Progenitor cell of endocrine pancreas (in vitro differentiated cells): ENCODE measurements at regions not wholly inside any gene's neighbourhood (a gene's known extent, or its start where the extent isn't known, plus 50 kb on each side); places are given as distances from the start of the nearest gene placed in this dataset.

Experiments used
- DNase-seq: peaks from one replicate; pipeline ENCODE4 v3.0.0; 2021; ENCODE audit warnings: low spot score; ENCODE audit not compliant: unreplicated experiment
- H3K27ac Mint-ChIP-seq: 2 replicates; pipeline ENCODE4 v1.8.0; 2021; ENCODE audit warnings: mild to moderate bottlenecking, moderate library complexity, mixed read lengths
- H3K27me3 Mint-ChIP-seq: 2 replicates; pipeline ENCODE4 v1.8.0; 2021; ENCODE audit warnings: mixed read lengths
- H3K36me3 Mint-ChIP-seq: 2 replicates; pipeline ENCODE4 v1.8.0; 2022; ENCODE audit warnings: mixed read lengths; ENCODE audit not compliant: insufficient read depth
- H3K4me1 Mint-ChIP-seq: 2 replicates; pipeline ENCODE4 v1.8.0; 2021; ENCODE audit warnings: low read depth, mixed read lengths
- H3K4me3 Mint-ChIP-seq: 2 replicates; pipeline ENCODE4 v1.8.0; 2021; ENCODE audit warnings: low read depth, mild to moderate bottlenecking, moderate library complexity, mixed read lengths
- H3K9me3 Mint-ChIP-seq: 2 replicates; pipeline ENCODE4 v1.8.0; 2021; ENCODE audit warnings: low read depth, mixed read lengths
- TF ChIP-seq, protein P1 (sequence below): fragments of 200-600 bp; sonication (generic); IDR thresholded peaks from one replicate; pipeline ENCODE4 v1.5.0; 2021; ENCODE audit warnings: antibody characterized with exemption, mild to moderate bottlenecking; ENCODE audit not compliant: unreplicated experiment

DNA sequence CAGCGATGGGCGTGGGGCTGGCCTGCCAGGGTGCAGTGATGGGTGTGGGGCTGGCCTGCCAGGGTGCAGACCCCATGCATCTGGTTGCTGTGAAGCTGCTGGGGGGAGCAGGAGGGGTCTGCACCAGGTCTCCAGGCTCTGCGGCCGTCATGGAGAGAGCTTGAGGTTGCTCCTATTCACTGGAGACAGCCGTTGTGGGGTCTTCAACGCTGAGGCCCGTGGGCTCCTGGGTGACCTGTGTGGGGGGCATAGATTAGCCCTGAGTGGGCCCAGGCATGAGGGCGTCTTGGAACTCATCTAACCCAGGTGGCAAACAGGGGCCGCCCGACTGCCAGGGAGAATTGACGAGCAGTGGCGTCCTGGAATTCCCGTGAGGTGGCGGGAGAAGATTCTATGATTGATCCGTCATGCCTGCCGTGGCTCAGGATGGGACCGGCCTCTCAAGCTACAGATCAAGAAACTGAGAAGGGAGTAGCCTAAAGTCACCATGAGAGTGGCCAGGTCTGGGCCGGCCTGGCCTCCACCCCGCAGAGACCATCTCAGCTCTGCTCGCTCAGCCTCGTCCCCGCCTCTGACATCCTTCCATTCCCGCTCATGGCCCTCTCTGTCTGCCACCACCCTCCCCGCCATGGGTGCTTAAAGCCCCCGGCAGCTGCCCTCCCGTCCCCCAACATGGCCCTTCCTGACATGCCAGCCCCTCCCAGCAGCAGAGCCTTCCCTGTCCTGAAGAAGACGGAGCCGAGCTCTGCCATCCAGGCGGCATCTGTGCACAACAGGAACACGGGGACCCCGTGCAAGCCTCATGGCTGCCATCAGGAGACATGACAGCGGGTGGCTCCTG lies 50.7 kb upstream of the ACSF3 start:
- Mint-ChIP-seq H3K4me1 (no peaks in the 10 kb centered on the region), H3K27ac (no peak overlapping the region), H3K9me3 (peaks cover 3% of the 10 kb centered on the region)

DNA sequence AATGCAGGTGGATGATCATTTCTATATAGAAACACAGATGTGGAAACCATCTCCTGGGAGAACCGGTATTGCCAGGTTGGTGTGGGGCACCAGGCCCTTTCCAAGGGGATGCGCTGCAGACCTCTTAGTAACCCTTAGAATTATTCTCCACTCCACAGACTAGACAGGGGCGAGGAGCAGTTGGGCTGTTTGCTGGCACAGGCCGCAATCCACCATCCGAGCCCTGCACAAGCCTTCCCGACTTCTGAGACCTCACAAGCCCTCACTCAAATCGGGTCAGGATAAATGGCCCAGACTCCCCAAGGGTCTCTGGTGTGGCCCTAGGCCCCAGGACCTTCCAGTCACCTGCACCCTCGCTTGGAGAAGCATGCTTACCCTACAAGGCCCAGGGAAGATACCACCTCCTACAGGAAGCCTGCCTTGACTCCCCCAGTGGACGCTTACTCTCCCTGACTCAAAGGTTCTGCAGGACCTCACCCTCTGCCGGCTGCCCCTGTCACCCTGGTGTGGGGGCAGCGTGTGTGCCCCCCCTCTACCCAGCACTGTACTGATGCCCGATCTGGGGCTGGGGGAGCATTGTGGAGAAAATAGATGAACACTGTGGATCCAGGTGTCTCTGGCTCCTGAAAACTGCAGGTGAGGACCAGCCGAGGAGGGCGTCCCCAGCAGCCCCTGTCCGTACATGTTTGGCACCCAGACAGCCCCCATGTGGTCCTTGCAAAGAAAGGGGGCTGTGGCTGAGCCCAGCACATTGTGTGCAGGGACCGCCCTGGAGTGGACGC lies 49.8 kb upstream of the ACSF3 start:
- Mint-ChIP-seq H3K27me3 (peaks cover 17% of the 10 kb centered on the region), H3K4me1 (no peaks in the 10 kb centered on the region), H3K27ac (no peak overlapping the region), H3K4me3 (no peak overlapping the region), H3K36me3 (no peaks in the 10 kb centered on the region), H3K9me3 (peaks cover 3% of the 10 kb centered on the region)
- TF ChIP-seq, protein P1, sequence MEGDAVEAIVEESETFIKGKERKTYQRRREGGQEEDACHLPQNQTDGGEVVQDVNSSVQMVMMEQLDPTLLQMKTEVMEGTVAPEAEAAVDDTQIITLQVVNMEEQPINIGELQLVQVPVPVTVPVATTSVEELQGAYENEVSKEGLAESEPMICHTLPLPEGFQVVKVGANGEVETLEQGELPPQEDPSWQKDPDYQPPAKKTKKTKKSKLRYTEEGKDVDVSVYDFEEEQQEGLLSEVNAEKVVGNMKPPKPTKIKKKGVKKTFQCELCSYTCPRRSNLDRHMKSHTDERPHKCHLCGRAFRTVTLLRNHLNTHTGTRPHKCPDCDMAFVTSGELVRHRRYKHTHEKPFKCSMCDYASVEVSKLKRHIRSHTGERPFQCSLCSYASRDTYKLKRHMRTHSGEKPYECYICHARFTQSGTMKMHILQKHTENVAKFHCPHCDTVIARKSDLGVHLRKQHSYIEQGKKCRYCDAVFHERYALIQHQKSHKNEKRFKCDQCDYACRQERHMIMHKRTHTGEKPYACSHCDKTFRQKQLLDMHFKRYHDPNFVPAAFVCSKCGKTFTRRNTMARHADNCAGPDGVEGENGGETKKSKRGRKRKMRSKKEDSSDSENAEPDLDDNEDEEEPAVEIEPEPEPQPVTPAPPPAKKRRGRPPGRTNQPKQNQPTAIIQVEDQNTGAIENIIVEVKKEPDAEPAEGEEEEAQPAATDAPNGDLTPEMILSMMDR, result no peak
- no peak for DNase-seq

More for the DNA sequence above, 50.7 kb upstream of the ACSF3 start:
- H3K27me3 Mint-ChIP-seq, result peaks cover 19% of the 10 kb centered on the region
- H3K36me3 Mint-ChIP-seq, result no peaks in the 10 kb centered on the region
- TF ChIP-seq, protein P1, result no peak
- H3K4me3 Mint-ChIP-seq, result no peak overlapping the region
- DNase-seq, result no peak
